Neural crest cell (in vitro differentiated cells): ENCODE measurements at regions not wholly inside any gene's neighbourhood (a gene's known extent, or its start where the extent isn't known, plus 50 kb on each side); places are given as distances from the start of the nearest gene placed in this dataset.

ENCODE experiments used
- DNase-seq: peaks from one replicate; pipeline ENCODE4 v3.0.0; 2021; ENCODE audit warnings: low read depth, mixed read lengths, low spot score
- H3K27ac Mint-ChIP-seq: one replicate; pipeline ENCODE4 v1.8.0; 2021; ENCODE audit warnings: mild to moderate bottlenecking, mixed read lengths; ENCODE audit not compliant: unreplicated experiment
- H3K27me3 Mint-ChIP-seq: 2 replicates; pipeline ENCODE4 v1.8.0; 2021; ENCODE audit warnings: low read depth, mild to moderate bottlenecking, mixed read lengths
- H3K36me3 Mint-ChIP-seq: 2 replicates; pipeline ENCODE4 v1.8.0; 2021; ENCODE audit warnings: low read depth, mild to moderate bottlenecking, mixed read lengths
- H3K4me1 Mint-ChIP-seq: 2 replicates; pipeline ENCODE4 v1.8.0; 2021; ENCODE audit warnings: mixed read lengths
- H3K4me3 Mint-ChIP-seq: one replicate; pipeline ENCODE4 v1.8.0; 2021; ENCODE audit warnings: mild to moderate bottlenecking, mixed read lengths
- H3K9me3 Mint-ChIP-seq: 2 replicates; pipeline ENCODE4 v1.8.0; 2021; ENCODE audit warnings: mixed read lengths
- CTCF ChIP-seq: fragments of 200-600 bp; sonication (generic); conservative IDR thresholded peaks from 2 replicates; pipeline ENCODE4 v1.5.0; 2021; ENCODE audit warnings: antibody characterized with exemption, mild to moderate bottlenecking

- Mint-ChIP-seq H3K4me3 (no peak overlapping the region), H3K4me1 (peaks cover 11% of the 10 kb centered on the region), H3K36me3 (no peaks in the 10 kb centered on the region), H3K27me3 (no peaks in the 10 kb centered on the region), H3K9me3 (no peaks in the 10 kb centered on the region), H3K27ac (no peak overlapping the region)
- no peak for TF ChIP-seq CTCF
- no peak for DNase-seq
Measured at GRCh38 chr5:18097817-18098216, 463.6 kb downstream of the TAF11L14 start.

- no peaks in the 10 kb centered on the region for H3K9me3 Mint-ChIP-seq
- no peak overlapping the region for H3K27ac Mint-ChIP-seq
- no peak for DNase-seq
- TF ChIP-seq CTCF: no peak
- no peaks in the 10 kb centered on the region for H3K27me3 Mint-ChIP-seq
- H3K36me3 Mint-ChIP-seq: no peaks in the 10 kb centered on the region
- H3K4me3 Mint-ChIP-seq: no peak overlapping the region
- peaks cover 11% of the 10 kb centered on the region for H3K4me1 Mint-ChIP-seq
Measured at GRCh38 chr5:18098691-18099090, 464.4 kb downstream of the TAF11L14 start.

GRCh38 chr5:18099261-18099660, 465.0 kb downstream of the TAF11L14 start:
- H3K4me1 Mint-ChIP-seq: peaks cover 11% of the 10 kb centered on the region
- no peaks in the 10 kb centered on the region for H3K36me3 Mint-ChIP-seq
- no peak overlapping the region for H3K4me3 Mint-ChIP-seq
- H3K27me3 Mint-ChIP-seq: no peaks in the 10 kb centered on the region
- no peak for DNase-seq
- H3K9me3 Mint-ChIP-seq: no peaks in the 10 kb centered on the region
- TF ChIP-seq CTCF: no peak
- H3K27ac Mint-ChIP-seq: no peak overlapping the region

GRCh38 chr5:18101532-18101931, 467.3 kb downstream of the TAF11L14 start:
- Mint-ChIP-seq H3K36me3 (no peaks in the 10 kb centered on the region), H3K27me3 (no peaks in the 10 kb centered on the region), H3K9me3 (no peaks in the 10 kb centered on the region), H3K27ac (no peak overlapping the region), H3K4me1 (peaks cover 11% of the 10 kb centered on the region), H3K4me3 (no peak overlapping the region)
- TF ChIP-seq CTCF: no peak
- no peak for DNase-seq

- Mint-ChIP-seq H3K4me1 (peaks cover 11% of the 10 kb centered on the region), H3K27ac (no peak overlapping the region), H3K9me3 (peaks cover 2% of the 10 kb centered on the region), H3K27me3 (peaks cover 3% of the 10 kb centered on the region), H3K4me3 (no peak overlapping the region), H3K36me3 (no peaks in the 10 kb centered on the region)
- TF ChIP-seq CTCF: no peak
- DNase-seq: no peak
Measured at GRCh38 chr5:18102733-18103132, 468.5 kb downstream of the TAF11L14 start.

- DNase-seq: no peak
- H3K27ac Mint-ChIP-seq: no peak overlapping the region
- H3K9me3 Mint-ChIP-seq: peaks cover 2% of the 10 kb centered on the region
- H3K36me3 Mint-ChIP-seq: no peaks in the 10 kb centered on the region
- H3K4me3 Mint-ChIP-seq: no peak overlapping the region
- no peak for TF ChIP-seq CTCF
- peaks cover 3% of the 10 kb centered on the region for H3K27me3 Mint-ChIP-seq
- no peaks in the 10 kb centered on the region for H3K4me1 Mint-ChIP-seq
Measured at GRCh38 chr5:18105449-18105848, 471.2 kb downstream of the TAF11L14 start.
